ENCODE measurements at regions not wholly inside any gene's neighbourhood (a gene's known extent, or its start where the extent isn't known, plus 50 kb on each side); places are given as distances from the start of the nearest gene placed in this dataset.

GRCh38 chr13:44086389-44086788 is 206.7 kb downstream of the LACC1 start:
- Histone ChIP-seq H3K14ac (ENCODE audit: insufficient read length) (no peak overlapping the region), H3K18ac (ENCODE audit: extremely low read depth, low read length) (no peak overlapping the region), H2BK12ac (ENCODE audit: low read depth, low read length) (no peak overlapping the region), H3K23me2 (ENCODE audit: low read depth, low read length) (no peaks in the 10 kb centered on the region), H3K79me1 (ENCODE audit: low read depth, low read length) (no peaks in the 10 kb centered on the region), H3K36me3 (ENCODE audit: control insufficient read depth in 2 of 4, insufficient read depth in 4 of 4, low read length in 3 of 4) (no peaks in the 10 kb centered on the region), H3K9me3 (ENCODE audit: insufficient read depth in 2 of 2, low read depth in 1 of 2, low read length in 1 of 2) (peaks cover 0 to 6% of the 10 kb centered on the region in 2 experiments; a peak in 2 of 4 replicates), H4K8ac (ENCODE audit: extremely low read depth, insufficient read depth, low read length) (no peak overlapping the region), H3K9ac (replicated peaks in 1 of 4; ENCODE audit: extremely low read depth in 1 of 4, low read depth in 3 of 4, low read length in 3 of 4) (no peak overlapping the region), H3K79me2 (ENCODE audit: control insufficient read depth in 1 of 2, insufficient read depth in 2 of 2, low read length in 2 of 2) (no peaks in the 10 kb centered on the region), H2AK5ac (ENCODE audit: low read depth, low read length) (no peak overlapping the region), H3K4ac (replicated peaks; ENCODE audit: insufficient read length, low read depth, low read length) (no peak overlapping the region), H3K4me1 (replicated peaks in 1 of 4; ENCODE audit: control insufficient read depth in 3 of 4, insufficient read depth in 4 of 4, low read length in 3 of 4) (no peaks in the 10 kb centered on the region), H2BK15ac (ENCODE audit: low read length) (no peak overlapping the region), H3K4me2 (ENCODE audit: insufficient read depth in 1 of 2, low read depth in 2 of 2, low read length in 2 of 2) (no peak overlapping the region), H4K5ac (ENCODE audit: insufficient read length, low read depth, low read length) (no peak overlapping the region), H4K91ac (replicated peaks; ENCODE audit: insufficient read length, low read length) (no peak overlapping the region), H3K27ac (ENCODE audit: low read depth, low read length) (no peak overlapping the region), H3K23ac (ENCODE audit: insufficient read length) (no peak overlapping the region), H3K27me3 (replicated peaks in 1 of 4; ENCODE audit: control insufficient read depth in 3 of 4, extremely low read depth in 1 of 4, insufficient read depth in 3 of 4, low read length in 3 of 4) (no peaks in the 10 kb centered on the region), H2BK5ac (ENCODE audit: low read depth, low read length) (no peak overlapping the region), H2BK120ac (replicated peaks; ENCODE audit: low read depth, low read length) (no peak overlapping the region), H3K56ac (replicated peaks; ENCODE audit: insufficient read length, low read depth, low read length) (no peak overlapping the region), H2BK20ac (ENCODE audit: low read length) (no peak overlapping the region), H4K20me1 (replicated peaks in 1 of 2; ENCODE audit: control insufficient read depth in 1 of 2, insufficient read depth in 2 of 2, low read length in 2 of 2) (no peaks in the 10 kb centered on the region), H3K4me3 (ENCODE audit: extremely low read depth in 1 of 4, insufficient read depth in 2 of 4, low read depth in 3 of 4, low read length in 4 of 4) (no peak overlapping the region), H2AFZ (ENCODE audit: low read length) (no peak overlapping the region)
- ChIA-PET POLR2A (ENCODE audit: partially characterized antibody) (no interaction called here), CTCF (ENCODE audit: partially characterized antibody) (interaction anchor here (1.3 kb wide), 1 partner anchor 10 kb away, joined by 3 read pairs; no protein-coding TSS in a partner anchor)
- TF ChIP-seq NRF1 (IDR thresholded peaks at IDR 0.05; ENCODE audit: low read depth, low read length) (no peak), KDM5A (IDR thresholded peaks at IDR 0.05; ENCODE audit: low read length) (no peak)
- FAIRE-seq (no peak), DNase-seq (ENCODE audit: low read depth in 1 of 2, low spot score in 2 of 2) (no peak)
- WGBS, 2 experiments (ENCODE audit: extremely low coverage in 1 of 2, insufficient coverage in 1 of 2, insufficient read length in 1 of 2, insufficient replicate concordance in 2 of 2, low coverage in 1 of 2, low lambda C conversion rate in 2 of 2, missing lambda C conversion rate in 1 of 2): 50% methylated on average over 1 of the region's 1 CpG; no CpG with 5 or more reads in 1 of the 2 experiments
